ENCODE measurements at regions not wholly inside any gene's neighbourhood (a gene's known extent, or its start where the extent isn't known, plus 50 kb on each side); places are given as distances from the start of the nearest gene placed in this dataset.

DNA sequence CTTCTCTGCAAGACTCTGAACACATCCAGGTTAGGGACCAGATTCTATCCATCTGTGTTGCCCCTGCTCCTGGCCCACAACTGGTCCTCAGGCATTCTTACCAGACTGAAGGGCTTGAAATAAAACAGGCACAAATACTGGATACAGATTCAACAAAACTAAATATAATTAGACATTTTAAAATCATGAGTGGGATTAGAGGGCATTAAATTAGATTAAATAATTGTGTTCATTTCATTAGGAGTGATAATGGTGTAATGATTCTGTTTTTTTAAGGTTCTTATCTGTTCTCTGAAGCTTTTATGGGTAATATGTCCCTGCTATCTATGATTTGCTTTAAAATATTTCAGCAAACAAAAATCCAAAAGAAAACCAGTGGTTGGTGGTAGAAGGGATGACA, 226.5 kb downstream of the IRS1 start:
- in situ Hi-C loops (cut with HindIII; ENCODE audit: extremely low pct_ligation_motif_present, low pct_unique_long_range_greater_than_20kb), result no loop called here
- BruUV-seq (replicated peaks), result no TSS peak
- TF ChIP-seq ZFX (CRISPR knock-in tag; IDR thresholded peaks at IDR 0.05; ENCODE audit: low read depth), result no peak
- no peak for TF ChIP-seq ZNF703 (CRISPR knock-in tag; IDR thresholded peaks at IDR 0.05; ENCODE audit: borderline replicate concordance)
- TF ChIP-seq, protein P1, sequence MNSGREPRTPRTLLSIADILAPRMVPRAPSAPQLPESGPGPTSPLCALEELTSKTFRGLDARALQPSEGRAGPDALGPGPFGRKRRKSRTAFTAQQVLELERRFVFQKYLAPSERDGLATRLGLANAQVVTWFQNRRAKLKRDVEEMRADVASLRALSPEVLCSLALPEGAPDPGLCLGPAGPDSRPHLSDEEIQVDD (CRISPR knock-in tag; IDR thresholded peaks at IDR 0.05; ENCODE audit: borderline replicate concordance), result no peak
- TF ChIP-seq KDM4B (CRISPR knock-in tag; IDR thresholded peaks at IDR 0.05), result no peak
- TF ChIP-seq PHF21A (CRISPR knock-in tag; IDR thresholded peaks at IDR 0.05), result no peak
- TF ChIP-seq, protein P2, sequence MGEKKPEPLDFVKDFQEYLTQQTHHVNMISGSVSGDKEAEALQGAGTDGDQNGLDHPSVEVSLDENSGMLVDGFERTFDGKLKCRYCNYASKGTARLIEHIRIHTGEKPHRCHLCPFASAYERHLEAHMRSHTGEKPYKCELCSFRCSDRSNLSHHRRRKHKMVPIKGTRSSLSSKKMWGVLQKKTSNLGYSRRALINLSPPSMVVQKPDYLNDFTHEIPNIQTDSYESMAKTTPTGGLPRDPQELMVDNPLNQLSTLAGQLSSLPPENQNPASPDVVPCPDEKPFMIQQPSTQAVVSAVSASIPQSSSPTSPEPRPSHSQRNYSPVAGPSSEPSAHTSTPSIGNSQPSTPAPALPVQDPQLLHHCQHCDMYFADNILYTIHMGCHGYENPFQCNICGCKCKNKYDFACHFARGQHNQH (CRISPR knock-in tag; IDR thresholded peaks at IDR 0.05), result no peak
- TF ChIP-seq ZSCAN9 (CRISPR knock-in tag; IDR thresholded peaks at IDR 0.05; ENCODE audit: borderline replicate concordance), result no peak
- TF ChIP-seq TRIM24 (CRISPR knock-in tag; IDR thresholded peaks at IDR 0.05), result no peak
- TF ChIP-seq ZUFSP (CRISPR knock-in tag; IDR thresholded peaks at IDR 0.05; ENCODE audit: borderline replicate concordance), result no peak
- TF ChIP-seq KLF9 (CRISPR knock-in tag; IDR thresholded peaks at IDR 0.05; ENCODE audit: low read depth), result no peak
- no peak for TF ChIP-seq ZNF556 (CRISPR knock-in tag; IDR thresholded peaks at IDR 0.05; ENCODE audit: borderline replicate concordance)
- TF ChIP-seq ZNF44 (CRISPR knock-in tag; IDR thresholded peaks at IDR 0.05), result no peak
- no peak for TF ChIP-seq ATF3 (CRISPR knock-in tag; IDR thresholded peaks at IDR 0.05)
- TF ChIP-seq ZNF224 (CRISPR knock-in tag; IDR thresholded peaks at IDR 0.05), result no peak
- no peak for TF ChIP-seq SIX1 (CRISPR knock-in tag; IDR thresholded peaks at IDR 0.05; ENCODE audit: borderline replicate concordance)
- no peak for TF ChIP-seq ZFP62 (CRISPR knock-in tag; IDR thresholded peaks at IDR 0.05)
- no peak for TF ChIP-seq PAWR (CRISPR knock-in tag; IDR thresholded peaks at IDR 0.05; ENCODE audit: borderline replicate concordance)
- ATAC-seq (no peak), DNase-seq (ENCODE audit: low spot score) (no peak), FAIRE-seq (no peak)
- no peaks in the 10 kb centered on the region for H4K20me1 ChIP-seq (ENCODE audit: insufficient read depth, low read length)
- no peaks in the 10 kb centered on the region for H3K36me3 ChIP-seq (replicated peaks in 1 of 2; ENCODE audit: control insufficient read depth in 1 of 2, insufficient read depth in 2 of 2, low read length in 2 of 2)
- H3K9ac ChIP-seq (ENCODE audit: insufficient read depth, low read depth, low read length), result no peak overlapping the region
- CTCF ChIA-PET (ENCODE audit: low intra/inter-chr PET ratio, low total read pairs), result no interaction called here
- no peak overlapping the region for H2AFZ ChIP-seq (ENCODE audit: low read length)
- no peaks in the 10 kb centered on the region for H3K27me3 ChIP-seq (ENCODE audit: control insufficient read depth in 1 of 2, insufficient read depth in 2 of 2, low read length in 2 of 2)
- no peaks in the 10 kb centered on the region for H3K9me3 ChIP-seq (ENCODE audit: low read length)
- H3K4me3 ChIP-seq (replicated peaks in 1 of 3; ENCODE audit: insufficient read depth in 1 of 3, low read depth in 2 of 3, low read length in 3 of 3), result no peak overlapping the region
- intact Hi-C loops (cut with micrococcal nuclease; ENCODE audit: unreplicated experiment), result no loop called here
- no peak overlapping the region for H3K4me2 ChIP-seq (ENCODE audit: low read depth, low read length)
- no peak overlapping the region for H3K27ac ChIP-seq (ENCODE audit: extremely low read length, insufficient read depth, low read length)
- H3K79me2 ChIP-seq (ENCODE audit: insufficient read depth, low read length), result no peaks in the 10 kb centered on the region
- peaks cover 7% of the 10 kb centered on the region for H3K4me1 ChIP-seq (ENCODE audit: insufficient read depth, low read length)
- POLR2A ChIA-PET, result no interaction called here
